Breast epithelium (tissue), 4 donors: ENCODE measurements at regions not wholly inside any gene's neighbourhood (a gene's known extent, or its start where the extent isn't known, plus 50 kb on each side); places are given as distances from the start of the nearest gene placed in this dataset.

Experiments
- DNase-seq, 2 donors: peaks; one replicate each; pipeline ENCODE4 v3.0.0-alpha.2; 2019; ENCODE audit warnings: low spot score in 2 of 2
- H3K27ac ChIP-seq, 2 donors: fragments of 200-600 bp; sonication (generic) in 1 of 2; one replicate each; pipeline ENCODE4 v1.5.1; 2016 to 2019; ENCODE audit warnings: mild to moderate bottlenecking in 1 of 2
- H3K27me3 ChIP-seq, 2 donors: fragments of 200-600 bp; sonication (generic) in 1 of 2; one replicate each; pipeline versions ENCODE4 v1.5.1 to v1.6.0; 2017 to 2019; ENCODE audit warnings: control low read depth in 1 of 2, mild to moderate bottlenecking in 1 of 2
- H3K36me3 ChIP-seq: fragments of 200-600 bp; one replicate; pipeline ENCODE4 v1.5.1; 2019
- H3K4me1 ChIP-seq, 2 donors: fragments of 200-600 bp; sonication (generic); one replicate each; pipeline ENCODE4 v1.5.1; 2016 to 2019; ENCODE audit warnings: control low read depth in 1 of 2
- H3K4me3 ChIP-seq, 3 donors: fragments of 200-600 bp; sonication (generic); 1 replicate in 2 of 3; 2 replicates in 1 of 3; pipeline ENCODE4 v1.5.1; 2016 to 2019; ENCODE audit warnings: mild to moderate bottlenecking in 3 of 3, moderate library complexity in 2 of 3
- H3K9me3 ChIP-seq, 2 donors: fragments of 200-600 bp; sonication (generic) in 1 of 2; one replicate each; pipeline ENCODE4 v1.5.1; 2016 to 2019; ENCODE audit warnings: control low read depth in 1 of 2
- CTCF ChIP-seq, 3 donors: fragments of 450-650 bp; IDR thresholded peaks; one replicate each; pipeline ENCODE4 v1.5.1; 2016 to 2017; ENCODE audit warnings: antibody characterized with exemption in 3 of 3, mild to moderate bottlenecking in 3 of 3, moderate library complexity in 3 of 3
- POLR2A ChIP-seq: fragments of 450-650 bp; IDR thresholded peaks from one replicate; pipeline ENCODE4 v1.6.1; 2016; ENCODE audit warnings: antibody characterized with exemption, mild to moderate bottlenecking, moderate library complexity
- POLR2AphosphoS5 ChIP-seq, 3 donors: sonication (generic); formaldehyde crosslinking; IDR thresholded peaks; one replicate each; pipeline ENCODE4 v1.6.1; 2017; ENCODE audit warnings: antibody characterized with exemption in 3 of 3
- intact Hi-C: fragments of 100-400 bp; cut with DNase I; formaldehyde crosslinking; loops from one replicate; pipeline ENCODE4 v1.15.1; 2023; ENCODE audit warnings: low total_unique reads

- Histone ChIP-seq H3K27ac (peak overlapping the region; percentile 22 to 23), H3K9me3 (no peaks in the 10 kb centered on the region), H3K36me3 (no peaks in the 10 kb centered on the region), H3K4me1 (no peaks in the 10 kb centered on the region), H3K4me3 (peak overlapping the region in 2 of 3 donors; percentile 58 to 67), H3K27me3 (no peaks in the 10 kb centered on the region)
- TF ChIP-seq CTCF (IDR thresholded peaks at IDR 0.05), result no peak
- TF ChIP-seq POLR2AphosphoS5 (IDR thresholded peaks at IDR 0.05), result no peak
- TF ChIP-seq POLR2A, result no peak
- DNase-seq, result no peak
- intact Hi-C loops, result no loop called here
These were observed 295.6 kb downstream of the PTPRC start for GRCh38 chr1:198934426-198934825.

GRCh38 chr1:198934901-198935305, 296.1 kb downstream of the PTPRC start:
- no peaks in the 10 kb centered on the region for H3K27me3 ChIP-seq
- no peak for TF ChIP-seq CTCF (IDR thresholded peaks at IDR 0.05)
- TF ChIP-seq POLR2A, result no peak
- no peak for TF ChIP-seq POLR2AphosphoS5 (IDR thresholded peaks at IDR 0.05)
- no peak for DNase-seq
- no peaks in the 10 kb centered on the region for H3K9me3 ChIP-seq
- no peaks in the 10 kb centered on the region for H3K4me1 ChIP-seq
- H3K36me3 ChIP-seq, result no peaks in the 10 kb centered on the region
- intact Hi-C loops, result no loop called here
- peak overlapping the region; percentile 56 to 67 (median 58) for H3K4me3 ChIP-seq
- peak overlapping the region; percentile 22 to 76 for H3K27ac ChIP-seq

- Histone ChIP-seq H3K27me3 (no peaks in the 10 kb centered on the region), H3K27ac (peak overlapping the region; percentile 15 to 76), H3K4me1 (no peaks in the 10 kb centered on the region), H3K4me3 (peak overlapping the region; percentile 56 to 67 (median 58)), H3K36me3 (no peaks in the 10 kb centered on the region), H3K9me3 (no peaks in the 10 kb centered on the region)
- no peak for TF ChIP-seq POLR2AphosphoS5 (IDR thresholded peaks at IDR 0.05)
- TF ChIP-seq CTCF (IDR thresholded peaks at IDR 0.05), result no peak
- TF ChIP-seq POLR2A, result no peak
- DNase-seq, result peak; percentile 51 to 56
- intact Hi-C loops, result no loop called here
These were observed 296.6 kb downstream of the PTPRC start for GRCh38 chr1:198935306-198935921.

- no peaks in the 10 kb centered on the region for H3K27me3 ChIP-seq
- intact Hi-C loops, result no loop called here
- H3K9me3 ChIP-seq, result no peaks in the 10 kb centered on the region
- no peak for TF ChIP-seq POLR2A
- TF ChIP-seq CTCF (IDR thresholded peaks at IDR 0.05), result no peak
- TF ChIP-seq POLR2AphosphoS5 (IDR thresholded peaks at IDR 0.05), result no peak
- H3K36me3 ChIP-seq, result no peaks in the 10 kb centered on the region
- peak overlapping the region; percentile 63 to 76 for H3K27ac ChIP-seq
- DNase-seq, result no peak
- H3K4me1 ChIP-seq, result no peaks in the 10 kb centered on the region
- peak overlapping the region; percentile 56 to 67 (median 58) for H3K4me3 ChIP-seq
These were observed 297.7 kb downstream of the PTPRC start for GRCh38 chr1:198936371-198937083.
